ENCODE measurements at regions not wholly inside any gene's neighbourhood (a gene's known extent, or its start where the extent isn't known, plus 50 kb on each side); places are given as distances from the start of the nearest gene placed in this dataset.

- TF ChIP-seq, protein P1, sequence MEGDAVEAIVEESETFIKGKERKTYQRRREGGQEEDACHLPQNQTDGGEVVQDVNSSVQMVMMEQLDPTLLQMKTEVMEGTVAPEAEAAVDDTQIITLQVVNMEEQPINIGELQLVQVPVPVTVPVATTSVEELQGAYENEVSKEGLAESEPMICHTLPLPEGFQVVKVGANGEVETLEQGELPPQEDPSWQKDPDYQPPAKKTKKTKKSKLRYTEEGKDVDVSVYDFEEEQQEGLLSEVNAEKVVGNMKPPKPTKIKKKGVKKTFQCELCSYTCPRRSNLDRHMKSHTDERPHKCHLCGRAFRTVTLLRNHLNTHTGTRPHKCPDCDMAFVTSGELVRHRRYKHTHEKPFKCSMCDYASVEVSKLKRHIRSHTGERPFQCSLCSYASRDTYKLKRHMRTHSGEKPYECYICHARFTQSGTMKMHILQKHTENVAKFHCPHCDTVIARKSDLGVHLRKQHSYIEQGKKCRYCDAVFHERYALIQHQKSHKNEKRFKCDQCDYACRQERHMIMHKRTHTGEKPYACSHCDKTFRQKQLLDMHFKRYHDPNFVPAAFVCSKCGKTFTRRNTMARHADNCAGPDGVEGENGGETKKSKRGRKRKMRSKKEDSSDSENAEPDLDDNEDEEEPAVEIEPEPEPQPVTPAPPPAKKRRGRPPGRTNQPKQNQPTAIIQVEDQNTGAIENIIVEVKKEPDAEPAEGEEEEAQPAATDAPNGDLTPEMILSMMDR (IDR thresholded peaks at IDR 0.05; ENCODE audit: low read depth, low read length, missing control alignments) = no peak
- in situ Hi-C loops (cut with HindIII; ENCODE audit: low sequenced_read_pairs) = no loop called here
- no peak overlapping the region for H3K4me3 ChIP-seq (ENCODE audit: low read depth, low read length)
- no peak for DNase-seq (ENCODE audit: low read depth)
Measured at GRCh38 chr1:98251497-98251896, 330.7 kb upstream of the DPYD start.

DNA sequence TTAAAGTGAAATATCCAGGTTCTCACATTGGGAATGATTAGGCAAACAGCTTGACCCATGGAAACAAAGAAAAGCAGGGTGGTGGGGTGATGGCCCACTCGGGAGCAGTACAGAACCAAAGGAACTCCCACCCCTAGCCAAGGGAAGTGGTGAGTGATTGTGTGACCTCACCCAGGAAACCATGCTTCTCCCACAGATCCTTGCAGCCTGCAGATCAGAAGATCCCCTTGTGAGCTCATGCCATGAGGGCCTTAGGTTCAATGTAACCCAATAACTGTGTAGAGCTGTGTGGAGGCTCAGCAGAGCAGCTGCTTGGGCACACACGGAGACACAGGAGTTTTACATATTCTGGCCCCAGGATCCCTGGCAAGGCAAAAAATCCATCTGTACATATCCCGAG is 311.8 kb upstream of the DPYD start:
- in situ Hi-C loops (cut with HindIII; ENCODE audit: low sequenced_read_pairs) = no loop called here
- no peak overlapping the region for H3K4me3 ChIP-seq (ENCODE audit: low read depth, low read length)
- no peak for DNase-seq (ENCODE audit: low read depth)
- TF ChIP-seq, protein P1 (IDR thresholded peaks at IDR 0.05; ENCODE audit: low read depth, low read length, missing control alignments) = no peak

DNA sequence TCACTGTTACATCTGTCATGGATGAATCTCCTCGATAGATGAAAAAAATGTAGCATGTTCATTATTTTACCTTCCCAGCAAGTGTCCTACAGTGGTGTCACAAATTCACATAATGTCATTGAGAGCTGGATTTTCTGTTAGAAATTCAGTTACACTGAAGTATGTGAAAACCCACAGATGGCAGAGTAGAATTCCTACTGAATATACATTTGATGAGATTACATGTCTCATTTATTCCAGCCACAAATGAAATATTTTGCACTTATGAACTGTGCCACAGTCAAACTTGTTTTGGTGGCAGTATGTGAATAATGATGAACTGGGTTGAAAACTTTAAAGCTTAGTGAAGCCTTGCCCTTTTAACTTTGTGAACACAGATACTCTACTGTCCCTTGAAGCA is 301.9 kb upstream of the DPYD start:
- TF ChIP-seq, protein P1 (IDR thresholded peaks at IDR 0.05; ENCODE audit: low read depth, low read length, missing control alignments) = no peak
- in situ Hi-C loops (cut with HindIII; ENCODE audit: low sequenced_read_pairs) = no loop called here
- DNase-seq (ENCODE audit: low read depth) = no peak
- H3K4me3 ChIP-seq (ENCODE audit: low read depth, low read length) = no peak overlapping the region

GRCh38 chr1:98221923-98222322 is 301.1 kb upstream of the DPYD start:
- in situ Hi-C loops (cut with HindIII; ENCODE audit: low sequenced_read_pairs) = no loop called here

GRCh38 chr1:98217601-98218000 is 296.8 kb upstream of the DPYD start:
- no peak for DNase-seq (ENCODE audit: low read depth)
- in situ Hi-C loops (cut with HindIII; ENCODE audit: low sequenced_read_pairs) = no loop called here
- no peak overlapping the region for H3K4me3 ChIP-seq (ENCODE audit: low read depth, low read length)
- TF ChIP-seq, protein P1 (IDR thresholded peaks at IDR 0.05; ENCODE audit: low read depth, low read length, missing control alignments) = no peak

More at GRCh38 chr1:98221923-98222322, 301.1 kb upstream of the DPYD start:
- DNase-seq (ENCODE audit: low read depth) = no peak
- no peak overlapping the region for H3K4me3 ChIP-seq (ENCODE audit: low read depth, low read length)
- TF ChIP-seq, protein P1 (IDR thresholded peaks at IDR 0.05; ENCODE audit: low read depth, low read length, missing control alignments) = no peak

- TF ChIP-seq, protein P1 (IDR thresholded peaks at IDR 0.05; ENCODE audit: low read depth, low read length, missing control alignments) = no peak
- no peak for DNase-seq (ENCODE audit: low read depth)
- in situ Hi-C loops (cut with HindIII; ENCODE audit: low sequenced_read_pairs) = no loop called here
Measured at GRCh38 chr1:98216304-98216703, 295.5 kb upstream of the DPYD start.

More at GRCh38 chr1:98216304-98216703, 295.5 kb upstream of the DPYD start:
- H3K4me3 ChIP-seq (ENCODE audit: low read depth, low read length) = no peak overlapping the region
